GM12875 (cell line): ENCODE measurements at regions not wholly inside any gene's neighbourhood (a gene's known extent, or its start where the extent isn't known, plus 50 kb on each side); places are given as distances from the start of the nearest gene placed in this dataset.

Experiments
- H3K4me3 ChIP-seq: one replicate; pipeline ENCODE4 v1.5.1; 2011; ENCODE audit warnings: low read depth, low read length, control low read depth
- CTCF ChIP-seq: IDR thresholded peaks from 2 replicates; pipeline ENCODE4 v1.5.1; 2011; ENCODE audit warnings: low read depth, mild to moderate bottlenecking, control low read depth, inconsistent platforms, low read length, moderate library complexity, borderline replicate concordance; ENCODE audit not compliant: insufficient read depth

- TF ChIP-seq CTCF: no peak
- H3K4me3 ChIP-seq: no peak overlapping the region
Observed at GRCh38 chr2:128549646-128550260, 231.1 kb upstream of the HS6ST1 start.

GRCh38 chr2:128550389-128550788, 231.7 kb upstream of the HS6ST1 start:
- TF ChIP-seq CTCF: no peak
- no peak overlapping the region for H3K4me3 ChIP-seq

GRCh38 chr2:128550801-128551416, 232.2 kb upstream of the HS6ST1 start:
- TF ChIP-seq CTCF: no peak
- no peak overlapping the region for H3K4me3 ChIP-seq

GRCh38 chr2:128551435-128551834, 232.8 kb upstream of the HS6ST1 start:
- no peak overlapping the region for H3K4me3 ChIP-seq
- TF ChIP-seq CTCF: no peak

GRCh38 chr2:128552141-128552805, 233.6 kb upstream of the HS6ST1 start:
- no peak for TF ChIP-seq CTCF
- no peak overlapping the region for H3K4me3 ChIP-seq

- H3K4me3 ChIP-seq: no peak overlapping the region
- TF ChIP-seq CTCF: no peak
Observed at GRCh38 chr2:128552806-128553551, 234.3 kb upstream of the HS6ST1 start.
